ENCODE measurements at regions not wholly inside any gene's neighbourhood (a gene's known extent, or its start where the extent isn't known, plus 50 kb on each side); places are given as distances from the start of the nearest gene placed in this dataset.

- no peak for DNase-seq
These were observed 735.6 kb downstream of the BRD1 start for GRCh38 chr22:49091917-49092545.

GRCh38 chr22:49091451-49091850, 736.2 kb downstream of the BRD1 start:
- DNase-seq, result no peak

DNA sequence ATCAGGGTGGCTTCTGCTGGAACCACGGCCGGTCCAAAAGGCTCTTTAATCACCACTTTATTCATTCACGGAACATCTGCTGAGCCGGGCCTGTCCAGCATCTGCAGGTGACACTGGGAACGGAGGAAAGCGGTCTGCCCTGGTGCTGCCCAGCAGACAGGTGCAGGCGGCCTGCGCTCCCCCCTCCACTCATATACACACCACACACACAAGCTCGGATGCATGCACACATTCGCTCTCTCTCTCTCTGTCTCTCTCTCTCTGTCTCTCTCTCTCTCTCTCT, 736.9 kb downstream of the BRD1 start:
- DNase-seq, result no peak

- DNase-seq, result no peak
These were observed 737.4 kb downstream of the BRD1 start for GRCh38 chr22:49090061-49090852.

DNA sequence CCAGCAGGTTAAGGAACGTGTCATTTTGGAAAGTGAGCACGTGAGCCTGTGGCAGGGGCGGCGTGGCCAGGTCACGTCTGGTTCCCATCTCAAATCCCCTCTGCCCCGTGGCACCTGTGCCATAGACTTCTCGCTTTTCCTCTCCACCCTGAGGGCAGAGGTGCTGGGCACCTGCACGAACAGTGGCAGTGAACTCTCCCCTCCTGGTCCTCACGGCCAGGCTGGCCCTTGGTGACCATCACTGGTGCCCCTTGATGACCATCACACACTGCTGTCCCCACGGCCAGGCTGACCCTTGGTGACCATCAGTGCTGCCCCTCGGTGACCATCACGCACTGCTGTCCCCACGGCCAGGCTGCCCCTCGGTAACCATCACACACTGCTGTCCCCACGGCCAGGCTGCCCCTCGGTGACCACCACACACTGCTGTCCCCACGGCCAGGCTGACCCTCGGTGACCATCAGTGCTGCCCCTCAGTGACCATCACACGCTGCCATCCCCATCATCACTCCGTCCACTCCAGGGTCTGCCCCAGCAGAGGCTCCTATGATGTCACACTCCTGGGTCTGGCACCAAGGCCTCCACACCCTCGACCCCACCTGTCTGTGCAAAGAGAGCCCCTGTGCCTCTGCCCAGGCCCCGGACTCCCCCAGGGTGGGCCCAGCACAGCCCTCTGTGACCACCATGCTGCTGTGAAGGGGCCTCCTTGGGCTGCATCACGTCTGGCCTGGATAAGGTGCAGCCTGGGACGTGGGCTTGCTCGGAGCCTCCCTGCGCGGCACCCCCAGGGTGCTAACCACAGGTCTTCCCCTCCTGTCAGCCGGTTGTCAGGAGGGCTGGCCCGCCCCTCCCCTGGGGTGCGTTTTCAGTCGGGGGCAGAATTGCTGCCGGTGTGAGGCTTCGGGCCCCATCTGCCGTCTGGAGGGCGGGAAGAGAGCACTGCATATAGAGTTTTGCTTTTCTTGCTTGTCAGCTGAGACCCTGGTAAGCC, 738.6 kb downstream of the BRD1 start:
- DNase-seq, result no peak

DNA sequence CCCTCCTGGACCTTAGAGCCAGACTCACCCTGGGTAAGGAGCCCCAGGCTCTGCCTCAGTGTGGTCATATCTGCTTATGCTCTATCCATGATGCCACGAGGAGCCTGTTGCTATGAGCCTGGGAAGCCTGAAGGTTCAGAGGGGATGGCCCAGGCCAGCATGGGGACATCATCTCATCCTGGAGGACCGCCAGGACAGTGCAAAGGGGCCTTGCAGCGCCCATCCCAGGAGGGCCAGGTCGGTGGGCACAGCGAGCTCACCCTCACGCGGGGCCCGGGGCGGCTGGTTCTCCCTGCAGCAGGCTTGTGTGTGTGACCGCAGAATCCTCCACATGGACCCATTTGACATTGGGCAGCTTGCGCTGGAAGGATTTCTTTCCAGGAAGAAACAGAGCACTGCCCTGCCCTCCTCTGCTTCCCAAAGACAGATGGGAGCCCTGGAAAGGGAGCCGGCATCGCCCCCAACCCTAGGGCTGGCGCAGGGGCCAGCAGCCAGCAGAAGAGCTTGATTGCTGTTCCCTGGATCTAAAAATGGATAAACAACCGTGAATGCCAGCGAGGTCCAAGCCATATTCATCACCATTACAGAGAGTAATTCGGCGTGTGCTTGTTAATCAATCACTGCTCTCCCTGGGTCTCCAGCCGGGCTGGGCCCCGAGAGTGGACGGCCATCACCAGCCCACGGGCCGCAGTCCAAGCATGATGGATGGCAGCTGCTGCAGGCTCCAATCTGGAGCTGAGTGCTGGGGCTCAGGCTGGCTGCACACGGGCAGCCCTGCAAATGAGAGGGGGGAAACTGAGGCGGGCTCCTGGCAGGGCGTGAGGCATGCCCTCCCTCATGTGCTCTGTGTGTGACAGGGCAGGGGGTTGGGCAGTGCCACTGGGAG, 739.7 kb downstream of the BRD1 start:
- DNase-seq, result no peak

GRCh38 chr22:49087198-49087597, 740.5 kb downstream of the BRD1 start:
- DNase-seq, result no peak

GRCh38 chr22:49086606-49087157, 741.0 kb downstream of the BRD1 start:
- no peak for DNase-seq

- no peak for DNase-seq
These were observed 741.5 kb downstream of the BRD1 start for GRCh38 chr22:49086181-49086580.

DNA sequence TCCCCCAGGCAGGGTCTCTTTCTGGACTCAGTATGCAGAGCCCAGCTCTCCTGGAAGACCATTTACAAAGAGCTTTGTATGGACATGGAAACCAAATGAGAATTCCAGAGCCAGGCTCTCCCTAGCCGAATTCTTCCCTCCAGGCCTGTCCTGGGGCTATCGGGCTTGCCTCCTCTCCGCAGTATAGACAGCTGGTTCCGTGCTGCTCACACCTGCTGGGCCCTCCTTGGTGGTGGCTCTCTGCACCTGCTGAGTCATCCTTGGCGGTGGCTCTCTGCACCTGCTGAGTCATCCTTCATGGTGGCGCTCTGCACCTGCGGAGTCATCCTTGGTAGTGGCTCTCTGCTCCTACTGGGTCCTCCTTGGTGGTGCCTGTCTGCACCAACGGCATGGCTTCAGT, 743.5 kb downstream of the BRD1 start:
- DNase-seq, result no peak

- no peak for DNase-seq
These were observed 744.1 kb downstream of the BRD1 start for GRCh38 chr22:49083607-49084006.

GRCh38 chr22:49082451-49082850, 745.2 kb downstream of the BRD1 start:
- no peak for DNase-seq

DNA sequence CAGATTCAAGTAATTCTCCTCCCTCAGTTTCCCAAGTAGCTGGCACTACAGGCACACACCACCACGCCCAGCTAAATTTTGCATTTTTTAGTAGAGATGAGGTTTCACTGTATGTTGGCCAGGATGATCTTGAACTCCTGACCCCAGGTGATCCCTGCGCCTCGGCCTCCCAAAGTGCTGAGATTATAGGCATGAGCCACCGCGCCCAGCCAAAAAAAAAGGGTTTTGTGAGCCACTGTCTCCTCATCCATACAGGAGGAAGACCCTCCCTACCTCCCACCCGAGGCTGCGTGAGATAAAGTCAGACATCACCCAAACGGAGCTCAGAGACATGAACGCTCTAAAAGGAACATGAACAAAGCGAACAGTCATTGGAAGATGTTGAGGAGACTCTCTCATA, 745.7 kb downstream of the BRD1 start:
- DNase-seq, result no peak

- DNase-seq, result no peak
These were observed 746.4 kb downstream of the BRD1 start for GRCh38 chr22:49081261-49081666.

DNA sequence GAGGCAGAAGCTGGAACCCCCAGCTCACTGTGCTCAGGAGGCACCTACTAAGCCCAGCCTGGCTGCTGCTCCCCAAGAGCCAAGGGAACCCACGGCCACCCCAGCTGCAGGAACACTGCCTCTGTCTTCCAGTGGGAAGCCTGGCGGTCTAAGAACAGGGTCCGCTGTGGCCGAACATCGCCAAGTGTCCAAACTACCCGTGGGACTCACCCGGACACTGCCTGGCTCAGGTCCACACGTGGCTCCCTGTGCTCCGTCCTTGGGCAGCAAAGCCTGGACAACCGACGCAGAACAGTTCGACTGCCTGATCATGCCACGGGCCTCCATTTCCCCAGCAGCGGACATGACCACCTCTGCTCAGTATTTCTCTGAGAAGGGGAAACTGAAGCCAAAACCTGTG, 747.0 kb downstream of the BRD1 start:
- no peak for DNase-seq

- no peak for DNase-seq
These were observed 747.8 kb downstream of the BRD1 start for GRCh38 chr22:49079743-49080500.

GRCh38 chr22:49079027-49079725, 748.5 kb downstream of the BRD1 start:
- DNase-seq, result no peak

DNA sequence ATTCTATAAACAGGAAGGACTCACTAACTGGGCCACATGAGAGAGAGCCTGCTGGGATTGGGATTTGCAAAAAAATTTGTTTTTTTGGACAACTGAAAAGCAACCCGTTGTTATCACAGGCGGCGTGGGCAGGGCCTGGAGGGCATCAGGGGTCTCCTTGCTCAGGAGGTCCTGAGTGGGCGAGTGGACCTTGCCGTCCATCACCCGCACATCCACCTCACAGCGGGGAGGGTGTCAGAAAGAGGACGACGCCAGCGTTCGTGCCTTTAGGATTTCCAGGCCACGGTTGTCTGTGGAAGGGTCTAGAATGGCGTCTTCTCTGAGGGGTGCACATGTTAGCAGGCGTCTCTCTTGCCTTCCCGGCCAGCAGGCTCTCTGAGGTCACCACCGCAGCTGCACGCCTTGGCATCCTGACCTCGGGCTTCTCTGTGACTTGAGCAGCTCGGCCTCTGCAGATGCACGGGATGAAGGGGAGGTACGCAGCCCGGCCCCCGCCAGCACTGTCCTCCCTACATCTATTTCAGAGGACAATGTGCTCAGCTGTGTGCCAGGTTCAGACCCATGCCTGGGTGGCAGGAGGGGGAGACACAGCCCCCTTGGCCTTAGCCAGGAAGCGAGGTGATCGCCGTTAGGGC, 749.5 kb downstream of the BRD1 start:
- no peak for DNase-seq

DNA sequence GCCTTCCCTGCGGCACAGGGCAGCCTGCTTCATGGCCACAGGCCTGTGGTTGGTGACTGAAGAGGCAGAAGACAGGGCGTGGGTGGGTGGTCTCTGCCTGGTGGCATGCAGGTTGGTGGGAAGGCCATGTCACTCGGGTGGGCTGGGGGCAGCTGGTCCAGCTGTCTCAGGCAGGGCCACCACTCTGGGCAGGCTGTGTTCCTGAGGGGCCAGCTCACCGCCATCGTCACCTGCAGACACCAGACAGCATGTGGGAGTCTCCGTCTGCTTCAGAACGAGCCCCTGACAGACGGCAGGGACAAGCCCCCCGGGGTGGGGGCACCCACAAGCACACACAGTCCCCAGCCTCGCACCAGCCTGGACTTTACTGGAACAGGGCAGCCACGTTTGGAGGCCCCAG, 750.1 kb downstream of the BRD1 start:
- no peak for DNase-seq

- DNase-seq, result no peak
These were observed 750.7 kb downstream of the BRD1 start for GRCh38 chr22:49077036-49077393.

Measured in activated effector memory CD4-positive, alpha-beta T cell treated with Interleukin-2 at 50 U/mL for 16 hours (primary cell).